ENCODE measurements at regions not wholly inside any gene's neighbourhood (a gene's known extent, or its start where the extent isn't known, plus 50 kb on each side); places are given as distances from the start of the nearest gene placed in this dataset.

- Mint-ChIP-seq H3K36me3 (no peaks in the 10 kb centered on the region), H3K27ac (no peak overlapping the region), H3K27me3 (peaks cover 9% of the 10 kb centered on the region), H3K4me3 (no peak overlapping the region), H3K4me1 (no peaks in the 10 kb centered on the region), H3K9me3 (no peaks in the 10 kb centered on the region)
- no peak for DNase-seq
Observed at GRCh38 chr15:93719921-93720351, 511.4 kb upstream of the MCTP2 start.

- Mint-ChIP-seq H3K4me1 (no peaks in the 10 kb centered on the region), H3K9me3 (no peaks in the 10 kb centered on the region), H3K27ac (no peak overlapping the region), H3K36me3 (no peaks in the 10 kb centered on the region), H3K27me3 (peaks cover 6% of the 10 kb centered on the region), H3K4me3 (no peak overlapping the region)
- DNase-seq, result no peak
Observed at GRCh38 chr15:93716615-93717231, 514.6 kb upstream of the MCTP2 start.

GRCh38 chr15:93709708-93710107, 521.7 kb upstream of the MCTP2 start:
- Mint-ChIP-seq H3K27ac (no peak overlapping the region), H3K9me3 (no peaks in the 10 kb centered on the region), H3K4me3 (no peak overlapping the region), H3K27me3 (no peaks in the 10 kb centered on the region), H3K36me3 (no peaks in the 10 kb centered on the region), H3K4me1 (no peaks in the 10 kb centered on the region)
- DNase-seq, result no peak

- no peak for DNase-seq
- no peaks in the 10 kb centered on the region for H3K36me3 Mint-ChIP-seq
- no peak overlapping the region for H3K4me3 Mint-ChIP-seq
- H3K27me3 Mint-ChIP-seq, result no peaks in the 10 kb centered on the region
- H3K4me1 Mint-ChIP-seq, result no peaks in the 10 kb centered on the region
- no peaks in the 10 kb centered on the region for H3K9me3 Mint-ChIP-seq
- H3K27ac Mint-ChIP-seq, result no peak overlapping the region
Observed at GRCh38 chr15:93708724-93709445, 522.5 kb upstream of the MCTP2 start.

- Mint-ChIP-seq H3K36me3 (no peaks in the 10 kb centered on the region), H3K9me3 (no peaks in the 10 kb centered on the region), H3K4me1 (no peaks in the 10 kb centered on the region), H3K4me3 (no peak overlapping the region), H3K27me3 (no peaks in the 10 kb centered on the region), H3K27ac (no peak overlapping the region)
- no peak for DNase-seq
Observed at GRCh38 chr15:93707751-93708150, 523.6 kb upstream of the MCTP2 start.

- Mint-ChIP-seq H3K27ac (no peak overlapping the region), H3K9me3 (no peaks in the 10 kb centered on the region), H3K4me3 (no peak overlapping the region)
Observed at GRCh38 chr15:93706495-93707292, 524.7 kb upstream of the MCTP2 start.

GRCh38 chr15:93705753-93706455, 525.5 kb upstream of the MCTP2 start:
- Mint-ChIP-seq H3K4me1 (no peaks in the 10 kb centered on the region), H3K9me3 (no peaks in the 10 kb centered on the region), H3K36me3 (no peaks in the 10 kb centered on the region), H3K27ac (no peak overlapping the region), H3K4me3 (no peak overlapping the region), H3K27me3 (no peaks in the 10 kb centered on the region)
- no peak for DNase-seq

More at GRCh38 chr15:93706495-93707292, 524.7 kb upstream of the MCTP2 start:
- Mint-ChIP-seq H3K27me3 (no peaks in the 10 kb centered on the region), H3K4me1 (no peaks in the 10 kb centered on the region), H3K36me3 (no peaks in the 10 kb centered on the region)
- no peak for DNase-seq

GRCh38 chr15:93703092-93703739, 528.1 kb upstream of the MCTP2 start:
- Mint-ChIP-seq H3K4me1 (no peaks in the 10 kb centered on the region), H3K27ac (no peak overlapping the region), H3K4me3 (no peak overlapping the region), H3K36me3 (no peaks in the 10 kb centered on the region), H3K27me3 (peaks cover 4% of the 10 kb centered on the region), H3K9me3 (no peaks in the 10 kb centered on the region)
- DNase-seq, result no peak

- DNase-seq, result no peak
- peaks cover 13% of the 10 kb centered on the region for H3K9me3 Mint-ChIP-seq
- H3K36me3 Mint-ChIP-seq, result no peaks in the 10 kb centered on the region
- peaks cover 10% of the 10 kb centered on the region for H3K27me3 Mint-ChIP-seq
- H3K4me1 Mint-ChIP-seq, result no peaks in the 10 kb centered on the region
- H3K27ac Mint-ChIP-seq, result no peak overlapping the region
- H3K4me3 Mint-ChIP-seq, result no peak overlapping the region
Observed at GRCh38 chr15:93700051-93700450, 531.3 kb upstream of the MCTP2 start.

- Mint-ChIP-seq H3K36me3 (no peaks in the 10 kb centered on the region), H3K9me3 (peaks cover 13% of the 10 kb centered on the region), H3K27ac (no peak overlapping the region), H3K27me3 (peaks cover 10% of the 10 kb centered on the region), H3K4me1 (no peaks in the 10 kb centered on the region), H3K4me3 (no peak overlapping the region)
- DNase-seq, result no peak
Observed at GRCh38 chr15:93694033-93694432, 537.3 kb upstream of the MCTP2 start.

- H3K27ac Mint-ChIP-seq, result no peak overlapping the region
- no peak for DNase-seq
- H3K9me3 Mint-ChIP-seq, result peaks cover 28% of the 10 kb centered on the region
- no peak overlapping the region for H3K4me3 Mint-ChIP-seq
- no peaks in the 10 kb centered on the region for H3K27me3 Mint-ChIP-seq
- H3K4me1 Mint-ChIP-seq, result no peaks in the 10 kb centered on the region
- no peaks in the 10 kb centered on the region for H3K36me3 Mint-ChIP-seq
Observed at GRCh38 chr15:93683651-93684050, 547.7 kb upstream of the MCTP2 start.

GRCh38 chr15:93671387-93671943, 559.9 kb upstream of the MCTP2 start:
- H3K27me3 Mint-ChIP-seq, result peaks cover 13% of the 10 kb centered on the region
- H3K4me1 Mint-ChIP-seq, result no peaks in the 10 kb centered on the region
- DNase-seq, result no peak
- H3K27ac Mint-ChIP-seq, result no peak overlapping the region
- peaks cover 1% of the 10 kb centered on the region for H3K9me3 Mint-ChIP-seq
- H3K4me3 Mint-ChIP-seq, result no peak overlapping the region
- H3K36me3 Mint-ChIP-seq, result no peaks in the 10 kb centered on the region

GRCh38 chr15:93670931-93671330, 560.4 kb upstream of the MCTP2 start:
- no peaks in the 10 kb centered on the region for H3K4me1 Mint-ChIP-seq
- no peak for DNase-seq
- no peak overlapping the region for H3K4me3 Mint-ChIP-seq
- peaks cover 1% of the 10 kb centered on the region for H3K9me3 Mint-ChIP-seq
- no peak overlapping the region for H3K27ac Mint-ChIP-seq
- H3K36me3 Mint-ChIP-seq, result no peaks in the 10 kb centered on the region
- peaks cover 13% of the 10 kb centered on the region for H3K27me3 Mint-ChIP-seq

- no peaks in the 10 kb centered on the region for H3K36me3 Mint-ChIP-seq
- no peak for DNase-seq
- H3K4me3 Mint-ChIP-seq, result no peak overlapping the region
- H3K27ac Mint-ChIP-seq, result no peak overlapping the region
- no peaks in the 10 kb centered on the region for H3K9me3 Mint-ChIP-seq
- no peaks in the 10 kb centered on the region for H3K4me1 Mint-ChIP-seq
- peaks cover 7% of the 10 kb centered on the region for H3K27me3 Mint-ChIP-seq
Observed at GRCh38 chr15:93664213-93664956, 567.0 kb upstream of the MCTP2 start.

Data from activated naive CD8-positive, alpha-beta T cell treated with anti-CD3 and anti-CD28 coated beads for 36 hours (primary cell).